Loucy (cell line): ENCODE measurements at regions not wholly inside any gene's neighbourhood (a gene's known extent, or its start where the extent isn't known, plus 50 kb on each side); places are given as distances from the start of the nearest gene placed in this dataset.

Experiments
- CTCF ChIP-seq: fragments of 200-600 bp; sonication (generic); conservative IDR thresholded peaks from 2 replicates; pipeline ENCODE4 v1.5.1; 2014; ENCODE audit warnings: mild to moderate bottlenecking, antibody characterized with exemption, low read length
- EZH2phosphoT487 ChIP-seq: fragments of 200-600 bp; IDR thresholded peaks from 2 replicates; pipeline ENCODE4 v1.6.1; 2018; ENCODE audit warnings: antibody characterized with exemption, mild to moderate bottlenecking, moderate library complexity, borderline replicate concordance

GRCh38 chr17:12445331-12445730 is 220.4 kb upstream of the MYOCD start:
- TF ChIP-seq CTCF (no peak), EZH2phosphoT487 (no peak)
